Type B pancreatic cell (in vitro differentiated cells): ENCODE measurements at regions not wholly inside any gene's neighbourhood (a gene's known extent, or its start where the extent isn't known, plus 50 kb on each side); places are given as distances from the start of the nearest gene placed in this dataset.

Source experiments
- DNase-seq: peaks from one replicate; pipeline ENCODE4 v3.0.0; 2021; ENCODE audit warnings: mixed read lengths; ENCODE audit not compliant: unreplicated experiment; ENCODE audit errors: extremely low spot score
- H3K27ac Mint-ChIP-seq: 2 replicates; pipeline ENCODE4 v1.8.0; 2021; ENCODE audit warnings: mild to moderate bottlenecking, mixed read lengths
- H3K27me3 Mint-ChIP-seq: 2 replicates; pipeline ENCODE4 v1.8.0; 2021; ENCODE audit warnings: mixed read lengths
- H3K36me3 Mint-ChIP-seq: 2 replicates; pipeline ENCODE4 v1.8.0; 2021; ENCODE audit warnings: mixed read lengths
- H3K4me1 Mint-ChIP-seq: one replicate; pipeline ENCODE4 v1.8.0; 2021; ENCODE audit warnings: mixed read lengths; ENCODE audit not compliant: unreplicated experiment
- H3K4me3 Mint-ChIP-seq: 2 replicates; pipeline ENCODE4 v1.8.0; 2021; ENCODE audit warnings: mild to moderate bottlenecking, mixed read lengths
- H3K9me3 Mint-ChIP-seq: 2 replicates; pipeline ENCODE4 v1.8.0; 2021; ENCODE audit warnings: mixed read lengths
- TF ChIP-seq, protein P1 (sequence below): fragments of 200-600 bp; sonication (generic); conservative IDR thresholded peaks from 2 replicates; pipeline ENCODE4 v1.5.0; 2021; ENCODE audit warnings: antibody characterized with exemption, mild to moderate bottlenecking

DNA sequence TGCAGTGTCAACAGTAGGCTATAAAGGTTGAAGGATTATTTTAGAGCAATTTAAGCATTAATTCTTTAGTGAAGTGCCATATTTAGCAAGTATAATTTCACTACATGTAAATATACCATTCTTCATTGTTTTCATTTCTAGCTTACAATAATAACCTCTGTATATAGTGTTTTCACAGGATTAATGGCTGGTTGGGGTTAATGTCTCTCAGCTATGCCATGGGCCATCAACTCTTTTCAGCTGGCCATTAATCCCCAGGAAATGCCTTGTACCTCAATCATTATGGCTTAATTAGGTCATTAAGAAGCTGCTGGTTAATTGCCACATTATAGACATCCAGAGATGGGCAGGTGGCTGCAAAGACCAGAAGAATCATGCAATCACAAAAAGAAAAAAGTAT, 715.1 kb downstream of the MAT2B start:
- H3K9me3 Mint-ChIP-seq, result peaks cover 15% of the 10 kb centered on the region
- no peak for DNase-seq
- no peak overlapping the region for H3K4me3 Mint-ChIP-seq
- no peaks in the 10 kb centered on the region for H3K27me3 Mint-ChIP-seq
- TF ChIP-seq, protein P1, sequence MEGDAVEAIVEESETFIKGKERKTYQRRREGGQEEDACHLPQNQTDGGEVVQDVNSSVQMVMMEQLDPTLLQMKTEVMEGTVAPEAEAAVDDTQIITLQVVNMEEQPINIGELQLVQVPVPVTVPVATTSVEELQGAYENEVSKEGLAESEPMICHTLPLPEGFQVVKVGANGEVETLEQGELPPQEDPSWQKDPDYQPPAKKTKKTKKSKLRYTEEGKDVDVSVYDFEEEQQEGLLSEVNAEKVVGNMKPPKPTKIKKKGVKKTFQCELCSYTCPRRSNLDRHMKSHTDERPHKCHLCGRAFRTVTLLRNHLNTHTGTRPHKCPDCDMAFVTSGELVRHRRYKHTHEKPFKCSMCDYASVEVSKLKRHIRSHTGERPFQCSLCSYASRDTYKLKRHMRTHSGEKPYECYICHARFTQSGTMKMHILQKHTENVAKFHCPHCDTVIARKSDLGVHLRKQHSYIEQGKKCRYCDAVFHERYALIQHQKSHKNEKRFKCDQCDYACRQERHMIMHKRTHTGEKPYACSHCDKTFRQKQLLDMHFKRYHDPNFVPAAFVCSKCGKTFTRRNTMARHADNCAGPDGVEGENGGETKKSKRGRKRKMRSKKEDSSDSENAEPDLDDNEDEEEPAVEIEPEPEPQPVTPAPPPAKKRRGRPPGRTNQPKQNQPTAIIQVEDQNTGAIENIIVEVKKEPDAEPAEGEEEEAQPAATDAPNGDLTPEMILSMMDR, result no peak
- H3K4me1 Mint-ChIP-seq, result peaks cover 10% of the 10 kb centered on the region
- H3K27ac Mint-ChIP-seq, result no peak overlapping the region
- no peaks in the 10 kb centered on the region for H3K36me3 Mint-ChIP-seq

GRCh38 chr5:164224236-164224635, 718.8 kb downstream of the MAT2B start:
- Mint-ChIP-seq H3K27ac (no peak overlapping the region), H3K27me3 (no peaks in the 10 kb centered on the region), H3K4me3 (no peak overlapping the region), H3K36me3 (no peaks in the 10 kb centered on the region), H3K9me3 (peaks cover 11% of the 10 kb centered on the region), H3K4me1 (peaks cover 10% of the 10 kb centered on the region)
- TF ChIP-seq, protein P1, result no peak
- no peak for DNase-seq

DNA sequence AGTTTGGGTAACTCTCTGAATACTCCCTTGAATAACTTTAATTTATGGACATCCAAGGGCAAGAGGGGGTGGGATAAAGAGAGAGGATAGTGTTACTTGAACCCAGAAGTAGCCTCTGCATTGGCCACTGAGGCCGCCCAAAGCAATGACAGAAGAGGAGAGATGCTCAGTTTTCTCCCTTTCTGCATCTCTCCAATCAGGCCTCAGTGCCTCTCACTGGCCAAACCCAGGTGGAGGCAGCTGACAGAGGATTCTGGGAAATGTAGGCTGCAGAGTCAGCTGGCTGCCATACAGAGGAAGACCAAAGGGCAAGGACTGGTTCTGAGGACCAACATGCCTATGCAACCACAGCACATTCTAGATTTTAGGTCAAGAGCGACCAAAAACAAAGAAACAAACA, 719.4 kb downstream of the MAT2B start:
- no peak overlapping the region for H3K4me3 Mint-ChIP-seq
- TF ChIP-seq, protein P1, result no peak
- DNase-seq, result no peak
- peaks cover 13% of the 10 kb centered on the region for H3K9me3 Mint-ChIP-seq
- no peaks in the 10 kb centered on the region for H3K36me3 Mint-ChIP-seq
- peaks cover 10% of the 10 kb centered on the region for H3K4me1 Mint-ChIP-seq
- no peak overlapping the region for H3K27ac Mint-ChIP-seq
- no peaks in the 10 kb centered on the region for H3K27me3 Mint-ChIP-seq

DNA sequence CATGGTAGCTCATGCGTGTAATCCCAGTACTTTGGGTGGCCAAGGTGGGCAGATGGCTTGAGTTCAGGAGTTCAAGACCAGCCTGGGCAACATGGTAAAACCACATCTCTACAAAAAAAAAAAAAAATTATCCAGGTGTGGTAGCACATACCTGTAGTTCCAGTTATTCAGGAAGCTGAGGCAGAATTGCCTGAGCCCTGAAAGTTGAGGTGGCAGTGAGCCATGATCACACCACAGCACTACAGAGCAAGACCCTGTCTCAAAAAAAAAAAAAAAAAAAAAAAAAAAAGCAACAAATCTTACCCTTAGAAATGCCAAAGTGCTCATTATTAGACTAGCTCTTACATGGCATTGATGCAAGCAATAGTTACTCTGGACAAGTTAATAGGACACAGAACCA, 724.9 kb downstream of the MAT2B start:
- Mint-ChIP-seq H3K27ac (no peak overlapping the region), H3K4me1 (no peaks in the 10 kb centered on the region), H3K27me3 (no peaks in the 10 kb centered on the region), H3K4me3 (no peak overlapping the region), H3K9me3 (peaks cover 4% of the 10 kb centered on the region), H3K36me3 (no peaks in the 10 kb centered on the region)
- TF ChIP-seq, protein P1, result no peak
- no peak for DNase-seq

GRCh38 chr5:164233791-164234190, 728.4 kb downstream of the MAT2B start:
- no peaks in the 10 kb centered on the region for H3K27me3 Mint-ChIP-seq
- DNase-seq, result no peak
- TF ChIP-seq, protein P1, result no peak
- H3K36me3 Mint-ChIP-seq, result no peaks in the 10 kb centered on the region
- no peaks in the 10 kb centered on the region for H3K4me1 Mint-ChIP-seq
- no peak overlapping the region for H3K4me3 Mint-ChIP-seq
- no peak overlapping the region for H3K27ac Mint-ChIP-seq
- H3K9me3 Mint-ChIP-seq, result peaks cover 4% of the 10 kb centered on the region

DNA sequence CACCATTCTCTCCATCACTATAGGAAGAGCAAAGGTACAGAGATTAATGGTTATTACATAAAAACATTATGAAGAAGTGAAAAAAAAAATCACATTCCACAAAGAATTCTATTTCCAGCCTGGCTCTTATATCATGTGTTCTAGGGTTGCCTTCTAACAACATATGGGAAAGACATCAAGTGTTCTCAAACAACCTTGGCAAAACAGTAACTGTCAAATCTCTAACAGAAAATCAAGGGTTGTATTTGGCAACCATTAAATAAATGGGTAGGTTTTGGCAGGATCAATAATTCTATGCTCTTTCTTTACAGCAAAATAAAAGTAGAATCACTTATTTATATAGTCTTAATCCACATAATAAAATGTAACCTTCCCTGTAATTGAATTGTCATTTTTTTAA, 728.9 kb downstream of the MAT2B start:
- TF ChIP-seq, protein P1, result no peak
- Mint-ChIP-seq H3K27me3 (no peaks in the 10 kb centered on the region), H3K36me3 (no peaks in the 10 kb centered on the region), H3K4me1 (no peaks in the 10 kb centered on the region), H3K4me3 (no peak overlapping the region), H3K9me3 (peaks cover under 1% of the 10 kb centered on the region), H3K27ac (no peak overlapping the region)
- DNase-seq, result no peak
